H1 (cell line): ENCODE measurements at regions not wholly inside any gene's neighbourhood (a gene's known extent, or its start where the extent isn't known, plus 50 kb on each side); places are given as distances from the start of the nearest gene placed in this dataset.

Source experiments
- CTCF ChIA-PET: fragments of 300-600 bp; sonication (Branson Sonifier 250); formaldehyde crosslinking; loops from one replicate; lab custom pipeline; 2021; ENCODE audit not compliant: partially characterized antibody; lab: Charles Lee
- POLR2A ChIA-PET: fragments of 300-600 bp; sonication (Branson Sonifier 250); formaldehyde crosslinking; loops from one replicate; lab custom pipeline; 2021; ENCODE audit warnings: inconsistent platforms; ENCODE audit not compliant: partially characterized antibody; lab: Charles Lee
- DNase-seq, 2 experiments: peaks; one replicate each; pipeline versions ENCODE4 v3.0.0 to v3.0.0-alpha.2; 2010 to 2022; ENCODE audit warnings: low spot score in 2 of 2, low read depth in 1 of 2, mixed read lengths in 1 of 2
- FAIRE-seq: peaks from 2 replicates; lab custom pipeline; 2011; peaks lifted over from hg19 to GRCh38; lab: Jason Lieb, UNC
- H2AFZ ChIP-seq: 2 replicates; pipeline ENCODE4 v1.8.1; 2012; ENCODE audit warnings: low read length, inconsistent platforms
- H2AK5ac ChIP-seq: 2 replicates; pipeline ENCODE4 v1.6.1; 2013; ENCODE audit warnings: low read depth, low read length
- H2BK120ac ChIP-seq: replicated peaks from 2 replicates; pipeline ENCODE3; 2013; ENCODE audit warnings: low read depth, low read length, inconsistent platforms
- H2BK12ac ChIP-seq: 2 replicates; pipeline ENCODE4 v1.6.1; 2013; ENCODE audit warnings: low read depth, low read length
- H2BK15ac ChIP-seq: 2 replicates; pipeline ENCODE4 v1.6.1; 2013; ENCODE audit warnings: low read length
- H2BK20ac ChIP-seq: 2 replicates; pipeline ENCODE4 v1.6.1; 2013; ENCODE audit warnings: low read length
- H2BK5ac ChIP-seq: 2 replicates; pipeline ENCODE4 v1.6.1; 2013; ENCODE audit warnings: low read depth, low read length
- H3K14ac ChIP-seq: 2 replicates; pipeline ENCODE4 v1.6.1; 2013; ENCODE audit warnings: inconsistent platforms; ENCODE audit not compliant: insufficient read length
- H3K18ac ChIP-seq: 2 replicates; pipeline ENCODE4 v1.6.1; 2013; ENCODE audit warnings: low read length; ENCODE audit errors: extremely low read depth
- H3K23ac ChIP-seq: 2 replicates; pipeline ENCODE4 v1.6.1; 2013; ENCODE audit warnings: inconsistent platforms; ENCODE audit not compliant: insufficient read length
- H3K23me2 ChIP-seq: 2 replicates; pipeline ENCODE4 v1.6.1; 2013; ENCODE audit warnings: low read depth, low read length
- H3K27ac ChIP-seq: 2 replicates; pipeline ENCODE4 v1.6.1; 2011; ENCODE audit warnings: low read depth, low read length, inconsistent platforms
- H3K27me3 ChIP-seq, 4 experiments: replicated peaks in 1 of 4; 1 replicate in 1 of 4; 2 replicates in 3 of 4; pipeline versions ENCODE4 v1.6.1 to v1.8.1; 2011 to 2013; ENCODE audit warnings: low read length in 3 of 4, mild to moderate bottlenecking in 3 of 4, inconsistent platforms in 2 of 4, mixed read lengths in 2 of 4, moderate library complexity in 1 of 4; ENCODE audit not compliant: control insufficient read depth in 3 of 4, insufficient read depth in 3 of 4; ENCODE audit errors: extremely low read depth in 1 of 4
- H3K36me3 ChIP-seq, 4 experiments: 2 replicates each; pipeline versions ENCODE4 v1.6.1 to v1.8.1; 2011 to 2013; ENCODE audit warnings: mild to moderate bottlenecking in 4 of 4, low read length in 3 of 4, moderate library complexity in 2 of 4, control low read depth in 1 of 4, inconsistent platforms in 1 of 4; ENCODE audit not compliant: insufficient read depth in 4 of 4, control insufficient read depth in 2 of 4
- H3K4ac ChIP-seq: replicated peaks from 2 replicates; pipeline ENCODE3; 2013; ENCODE audit warnings: low read length, low read depth, mixed read lengths, inconsistent platforms; ENCODE audit not compliant: insufficient read length
- H3K4me1 ChIP-seq, 4 experiments: replicated peaks in 1 of 4; 1 replicate in 1 of 4; 2 replicates in 3 of 4; pipeline versions ENCODE4 v1.6.1 to v1.8.1; 2011 to 2013; ENCODE audit warnings: low read length in 3 of 4, inconsistent platforms in 2 of 4, mixed read lengths in 1 of 4; ENCODE audit not compliant: insufficient read depth in 4 of 4, control insufficient read depth in 3 of 4
- H3K4me2 ChIP-seq, 2 experiments: 2 replicates each; pipeline versions ENCODE4 v1.6.1 to v1.8.1; 2011 to 2013; ENCODE audit warnings: low read depth in 2 of 2, low read length in 2 of 2, control low read depth in 1 of 2, inconsistent platforms in 1 of 2, mild to moderate bottlenecking in 1 of 2; ENCODE audit not compliant: insufficient read depth in 1 of 2
- H3K4me3 ChIP-seq, 4 experiments: fragments of 200-600, 300-600 bp in 1 of 4; sonication (generic), shearing (Covaris generic), sonication (Bioruptor Twin) in 1 of 4; 2 replicates each; pipeline versions ENCODE4 v1.5.1 to v1.8.1; 2011 to 2016; ENCODE audit warnings: low read length in 4 of 4, low read depth in 3 of 4, control low read depth in 2 of 4, inconsistent platforms in 2 of 4, mild to moderate bottlenecking in 2 of 4, mixed read lengths in 1 of 4, moderate library complexity in 1 of 4; ENCODE audit not compliant: insufficient read depth in 2 of 4; ENCODE audit errors: extremely low read depth in 1 of 4
- H3K56ac ChIP-seq: replicated peaks from 2 replicates; pipeline ENCODE3; 2013; ENCODE audit warnings: low read depth, mild to moderate bottlenecking, mixed read lengths, low read length, inconsistent platforms; ENCODE audit not compliant: insufficient read length
- H3K79me1 ChIP-seq: 2 replicates; pipeline ENCODE4 v1.6.1; 2013; ENCODE audit warnings: low read depth, low read length, control low read depth
- H3K79me2 ChIP-seq, 2 experiments: 2 replicates each; pipeline versions ENCODE4 v1.6.1 to v1.8.1; 2012 to 2013; ENCODE audit warnings: low read length in 2 of 2, mild to moderate bottlenecking in 2 of 2, inconsistent platforms in 1 of 2; ENCODE audit not compliant: insufficient read depth in 2 of 2, control insufficient read depth in 1 of 2
- H3K9ac ChIP-seq, 4 experiments: replicated peaks in 1 of 4; 1 replicate in 1 of 4; 2 replicates in 3 of 4; pipeline versions ENCODE4 v1.6.1 to v1.8.1; 2011 to 2013; ENCODE audit warnings: low read depth in 3 of 4, low read length in 3 of 4, control low read depth in 2 of 4, mild to moderate bottlenecking in 2 of 4, moderate library complexity in 2 of 4, inconsistent platforms in 1 of 4; ENCODE audit errors: extremely low read depth in 1 of 4
- H3K9me3 ChIP-seq, 2 experiments: 2 replicates each; pipeline versions ENCODE4 v1.6.1 to v1.8.1; 2012 to 2013; ENCODE audit warnings: mild to moderate bottlenecking in 2 of 2, moderate library complexity in 2 of 2, control low read depth in 1 of 2, inconsistent platforms in 1 of 2, low read depth in 1 of 2, low read length in 1 of 2, mixed read lengths in 1 of 2; ENCODE audit not compliant: insufficient read depth in 2 of 2
- H4K20me1 ChIP-seq, 2 experiments: replicated peaks in 1 of 2; 2 replicates each; pipeline versions ENCODE3 to v1.8.1; 2011 to 2013; ENCODE audit warnings: inconsistent platforms in 2 of 2, low read length in 2 of 2, mild to moderate bottlenecking in 1 of 2; ENCODE audit not compliant: insufficient read depth in 2 of 2, control insufficient read depth in 1 of 2
- H4K5ac ChIP-seq: 2 replicates; pipeline ENCODE4 v1.6.1; 2013; ENCODE audit warnings: low read length, low read depth, mixed read lengths, inconsistent platforms; ENCODE audit not compliant: insufficient read length
- H4K8ac ChIP-seq: 2 replicates; pipeline ENCODE4 v1.8.0; 2013; ENCODE audit warnings: mild to moderate bottlenecking, moderate library complexity, low read length, inconsistent platforms; ENCODE audit not compliant: insufficient read depth; ENCODE audit errors: extremely low read depth
- H4K91ac ChIP-seq: replicated peaks from 2 replicates; pipeline ENCODE3; 2013; ENCODE audit warnings: low read length, mixed read lengths, inconsistent platforms; ENCODE audit not compliant: insufficient read length
- ATF2 ChIP-seq: IDR thresholded peaks from 2 replicates; pipeline ENCODE4 v1.6.1; 2012; ENCODE audit warnings: low read length, inconsistent platforms
- CBX5 ChIP-seq: fragments of 300-800, 300-1000 bp; sonication (generic); IDR thresholded peaks from 2 replicates; pipeline ENCODE4 v1.7.1; 2016; ENCODE audit warnings: antibody characterized with exemption, low read length, low read depth
- HDAC6 ChIP-seq: IDR thresholded peaks from one replicate; pipeline ENCODE4 v1.7.1; 2012; ENCODE audit warnings: low read depth, mild to moderate bottlenecking, inconsistent platforms, low read length, moderate library complexity
- KDM4A ChIP-seq: IDR thresholded peaks from one replicate; pipeline ENCODE4 v1.7.1; 2012; ENCODE audit warnings: low read depth, mild to moderate bottlenecking, moderate library complexity, low read length, inconsistent platforms; ENCODE audit not compliant: severe bottlenecking
- KDM5A ChIP-seq: fragments of 200-600 bp; IDR thresholded peaks from 2 replicates; pipeline ENCODE4 v1.7.1; 2012; ENCODE audit warnings: mild to moderate bottlenecking, low read length, inconsistent platforms, mixed read lengths
- MAX ChIP-seq: IDR thresholded peaks from 2 replicates; pipeline ENCODE4 v1.6.1; 2012; ENCODE audit warnings: inconsistent platforms
- PHF8 ChIP-seq: fragments of 200-600 bp; sonication (generic); conservative IDR thresholded peaks from 2 replicates; pipeline ENCODE4 v1.7.1; 2012; ENCODE audit warnings: low read depth, mild to moderate bottlenecking, inconsistent platforms, low read length, moderate library complexity
- RAD21 ChIP-seq, 2 experiments: IDR thresholded peaks in 1 of 2; conservative IDR thresholded peaks in 1 of 2; 2 replicates each; pipeline ENCODE4 v1.6.1; 2011; ENCODE audit warnings: low read depth in 2 of 2, low read length in 2 of 2, improper control_type of control experiment in 1 of 2, inconsistent platforms in 1 of 2, mild to moderate bottlenecking in 1 of 2, moderate library complexity in 1 of 2
- RXRA ChIP-seq: IDR thresholded peaks from 2 replicates; pipeline ENCODE4 v1.6.1; 2011; ENCODE audit warnings: low read depth, mild to moderate bottlenecking, low read length, moderate library complexity; ENCODE audit not compliant: insufficient read depth
- SP1 ChIP-seq: IDR thresholded peaks from 2 replicates; pipeline ENCODE4 v1.6.1; 2011; ENCODE audit warnings: low read depth, low read length
- SUZ12 ChIP-seq: fragments of 200-600 bp; sonication (generic); IDR thresholded peaks from 2 replicates; pipeline ENCODE4 v1.6.1; 2012; ENCODE audit warnings: mild to moderate bottlenecking, inconsistent platforms, low read length, moderate library complexity, mixed read lengths
- TBP ChIP-seq: IDR thresholded peaks from 2 replicates; pipeline ENCODE4 v1.6.1; 2011; ENCODE audit warnings: low read depth, low read length, improper control_type of control experiment
- TEAD4 ChIP-seq: IDR thresholded peaks from 2 replicates; pipeline ENCODE4 v1.6.1; 2012; ENCODE audit warnings: low read depth, low read length, inconsistent platforms, mixed read lengths
- ZNF274 ChIP-seq: IDR thresholded peaks from 2 replicates; pipeline ENCODE4 v1.7.0; 2012; ENCODE audit warnings: low read length, borderline replicate concordance; ENCODE audit errors: extremely low read depth

GRCh38 chr3:73787620-73788019, 162.9 kb upstream of the PDZRN3 start:
- H2AK5ac ChIP-seq = no peak overlapping the region
- no peak overlapping the region for H2AFZ ChIP-seq
- no peak overlapping the region for H2BK120ac ChIP-seq
- H3K56ac ChIP-seq = no peak overlapping the region
- no peak overlapping the region for H3K23ac ChIP-seq
- no peak for DNase-seq
- peaks cover 0 to 3% (median 1%) of the 10 kb centered on the region in 4 experiments; a peak in 2 of 7 replicates for H3K4me1 ChIP-seq
- H3K9ac ChIP-seq = no peak overlapping the region
- H3K36me3 ChIP-seq = no peaks in the 10 kb centered on the region
- no peak overlapping the region for H3K14ac ChIP-seq
- no peak overlapping the region for H3K4me2 ChIP-seq
- H3K79me2 ChIP-seq = no peaks in the 10 kb centered on the region
- no peaks in the 10 kb centered on the region for H3K23me2 ChIP-seq
- H3K79me1 ChIP-seq = no peaks in the 10 kb centered on the region
- no peak overlapping the region for H3K18ac ChIP-seq
- H3K4ac ChIP-seq = no peak overlapping the region
- H2BK15ac ChIP-seq = no peak overlapping the region
- ChIA-PET CTCF (no interaction called here), POLR2A (no interaction called here)
- no peak overlapping the region for H4K8ac ChIP-seq
- no peak overlapping the region for H3K4me3 ChIP-seq
- H4K5ac ChIP-seq = no peak overlapping the region
- H4K20me1 ChIP-seq = no peaks in the 10 kb centered on the region
- H4K91ac ChIP-seq = no peak overlapping the region
- H3K27me3 ChIP-seq = peaks cover 0 to 1% (median 0%) of the 10 kb centered on the region in 4 experiments; a peak in 1 of 7 replicates
- no peak overlapping the region for H2BK12ac ChIP-seq
- no peak overlapping the region for H3K27ac ChIP-seq
- H2BK20ac ChIP-seq = no peak overlapping the region
- H3K9me3 ChIP-seq = no peaks in the 10 kb centered on the region
- no peak for FAIRE-seq
- no peak overlapping the region for H2BK5ac ChIP-seq
- TF ChIP-seq ATF2 (no peak), TEAD4 (no peak), SP1 (no peak), KDM4A (no peak), TBP (no peak), RXRA (no peak), PHF8 (no peak), SUZ12 (no peak), KDM5A (no peak), CBX5 (no peak), ZNF274 (no peak), RAD21 (IDR thresholded peaks at IDR 0.05 in 1 of 2, conservative IDR thresholded peaks at IDR 0.05 in 1 of 2; ENCODE audit: low read depth in 2 of 2, low read length in 2 of 2) (no peak), MAX (no peak), HDAC6 (no peak)
